Smooth muscle cell (in vitro differentiated cells): ENCODE measurements at regions not wholly inside any gene's neighbourhood (a gene's known extent, or its start where the extent isn't known, plus 50 kb on each side); places are given as distances from the start of the nearest gene placed in this dataset.

Source experiments
- DNase-seq: peaks from one replicate; lab custom pipeline; 2025; ENCODE audit not compliant: unreplicated experiment; lab: John Stamatoyannopoulos, UW
- H2AFZ ChIP-seq: fragments of 200-600 bp; sonication (generic); 2 replicates; pipeline ENCODE4 v1.6.0; 2016; ENCODE audit warnings: antibody characterized with exemption, low read depth, mild to moderate bottlenecking
- H3F3A ChIP-seq: fragments of 200-600 bp; sonication (generic); 2 replicates; pipeline ENCODE4 v1.6.0; 2017; ENCODE audit warnings: antibody characterized with exemption, low read depth
- H3K27ac ChIP-seq: fragments of 200-600 bp; sonication (generic); 2 replicates; pipeline ENCODE4 v1.5.1; 2016; ENCODE audit warnings: low read depth, mild to moderate bottlenecking
- H3K27me3 ChIP-seq: fragments of 200-600 bp; sonication (generic); 2 replicates; pipeline ENCODE4 v1.6.1; 2016; ENCODE audit warnings: low read depth, mild to moderate bottlenecking
- H3K36me3 ChIP-seq: fragments of 200-600 bp; sonication (generic); 2 replicates; pipeline ENCODE4 v1.5.1; 2016; ENCODE audit warnings: low read depth
- H3K4me1 ChIP-seq: fragments of 200-600 bp; sonication (generic); 2 replicates; pipeline ENCODE4 v1.5.1; 2016; ENCODE audit warnings: low read depth
- H3K4me2 ChIP-seq: fragments of 200-600 bp; sonication (generic); 2 replicates; pipeline ENCODE4 v1.6.0; 2016; ENCODE audit warnings: mild to moderate bottlenecking
- H3K4me3 ChIP-seq: fragments of 200-600 bp; sonication (generic); 2 replicates; pipeline ENCODE4 v1.5.1; 2016; ENCODE audit warnings: mild to moderate bottlenecking
- H3K79me2 ChIP-seq: fragments of 200-600 bp; sonication (generic); 2 replicates; pipeline ENCODE4 v1.6.0; 2016; ENCODE audit warnings: low read depth, mild to moderate bottlenecking
- H3K9ac ChIP-seq: fragments of 200-600 bp; sonication (generic); 2 replicates; pipeline ENCODE4 v1.6.0; 2016; ENCODE audit warnings: low read depth
- H3K9me3 ChIP-seq: fragments of 200-600 bp; sonication (generic); replicated peaks from 2 replicates; pipeline ENCODE4 v1.5.1; 2016; ENCODE audit warnings: low read depth
- H4K20me1 ChIP-seq: fragments of 200-600 bp; sonication (generic); 2 replicates; pipeline ENCODE4 v1.6.0; 2016; ENCODE audit warnings: low read depth
- CTCF ChIP-seq: fragments of 200-600 bp; sonication (generic); IDR thresholded peaks from 2 replicates; pipeline ENCODE4 v1.5.1; 2017; ENCODE audit warnings: borderline replicate concordance, mild to moderate bottlenecking, antibody characterized with exemption; ENCODE audit not compliant: insufficient read depth, poor library complexity, severe bottlenecking
- WGBS: methylation state at CpG from one replicate; pipeline ENCODE4 v1.1.7; 2016; ENCODE audit warnings: low lambda C conversion rate; 5-methylcytosine and 5-hydroxymethylcytosine counted together

- Histone ChIP-seq H3K27ac (no peak overlapping the region), H3K27me3 (no peaks in the 10 kb centered on the region), H3K9me3 (no peaks in the 10 kb centered on the region), H3K4me3 (no peak overlapping the region), H3F3A (no peaks in the 10 kb centered on the region), H3K4me2 (no peak overlapping the region), H3K9ac (no peak overlapping the region), H3K36me3 (no peaks in the 10 kb centered on the region), H3K4me1 (no peaks in the 10 kb centered on the region), H2AFZ (no peak overlapping the region), H3K79me2 (peaks cover 19% of the 10 kb centered on the region), H4K20me1 (peaks cover 85% of the 10 kb centered on the region)
- WGBS = 82% methylated on average over 6 of the region's 10 CpGs
- no peak for DNase-seq
- TF ChIP-seq CTCF = no peak
These were observed 72.1 kb downstream of the GLI2 start for GRCh38 chr2:120807751-120808150.

- H3K27ac ChIP-seq = no peak overlapping the region
- H3K27me3 ChIP-seq = no peaks in the 10 kb centered on the region
- no peaks in the 10 kb centered on the region for H3K4me1 ChIP-seq
- H3K9me3 ChIP-seq = no peaks in the 10 kb centered on the region
- H3K36me3 ChIP-seq = no peaks in the 10 kb centered on the region
- TF ChIP-seq CTCF = no peak
- no peak for DNase-seq
- no peak overlapping the region for H3K4me3 ChIP-seq
- H3K4me2 ChIP-seq = peak overlapping the region; percentile 44
- H3F3A ChIP-seq = no peaks in the 10 kb centered on the region
- no peak overlapping the region for H3K9ac ChIP-seq
- peaks cover 72% of the 10 kb centered on the region for H4K20me1 ChIP-seq
- H3K79me2 ChIP-seq = peaks cover 11% of the 10 kb centered on the region
- no peak overlapping the region for H2AFZ ChIP-seq
- 67% methylated on average over 2 of the region's 2 CpGs for WGBS
These were observed 73.5 kb downstream of the GLI2 start for GRCh38 chr2:120809151-120809550.

GRCh38 chr2:120809609-120810440 lies 74.2 kb downstream of the GLI2 start:
- Histone ChIP-seq H3K27ac (no peak overlapping the region), H2AFZ (no peak overlapping the region), H3K4me3 (no peak overlapping the region), H3K36me3 (no peaks in the 10 kb centered on the region), H3K4me2 (peak overlapping the region; percentile 44), H4K20me1 (peaks cover 65% of the 10 kb centered on the region), H3K27me3 (no peaks in the 10 kb centered on the region), H3K4me1 (no peaks in the 10 kb centered on the region), H3F3A (no peaks in the 10 kb centered on the region), H3K9me3 (no peaks in the 10 kb centered on the region), H3K9ac (no peak overlapping the region), H3K79me2 (peaks cover 11% of the 10 kb centered on the region)
- DNase-seq = no peak
- 62% methylated on average over 10 of the region's 13 CpGs for WGBS
- TF ChIP-seq CTCF = no peak

GRCh38 chr2:120810639-120811038 lies 75.0 kb downstream of the GLI2 start:
- no peak overlapping the region for H2AFZ ChIP-seq
- no peak overlapping the region for H3K9ac ChIP-seq
- H3K9me3 ChIP-seq = no peaks in the 10 kb centered on the region
- no peak overlapping the region for H3K27ac ChIP-seq
- H3K4me1 ChIP-seq = no peaks in the 10 kb centered on the region
- H3K36me3 ChIP-seq = no peaks in the 10 kb centered on the region
- peaks cover 57% of the 10 kb centered on the region for H4K20me1 ChIP-seq
- H3K4me2 ChIP-seq = no peak overlapping the region
- peaks cover 9% of the 10 kb centered on the region for H3K79me2 ChIP-seq
- H3F3A ChIP-seq = no peaks in the 10 kb centered on the region
- 94% methylated on average over 10 of the region's 10 CpGs for WGBS
- H3K4me3 ChIP-seq = no peak overlapping the region
- TF ChIP-seq CTCF = no peak
- no peak for DNase-seq
- no peaks in the 10 kb centered on the region for H3K27me3 ChIP-seq
